GM23338 (cell line): ENCODE measurements at regions not wholly inside any gene's neighbourhood (a gene's known extent, or its start where the extent isn't known, plus 50 kb on each side); places are given as distances from the start of the nearest gene placed in this dataset.

Source experiments
- ATAC-seq: fragments of 200-7000 bp; cut with Tn5 transposase; 3 replicates; pipeline ENCODE4 v1.9.1; 2020
- DNase-seq: peaks from one replicate; pipeline ENCODE4 v3.0.0-alpha.2; 2015; ENCODE audit warnings: low spot score
- H2AFZ ChIP-seq: fragments of 200-600 bp; sonication (generic); 2 replicates; pipeline ENCODE4 v1.8.0; 2016; ENCODE audit warnings: antibody characterized with exemption, mild to moderate bottlenecking, moderate library complexity
- H3F3A ChIP-seq: fragments of 200-600 bp; sonication (generic); replicated peaks from 2 replicates; pipeline ENCODE4 v1.8.0; 2017; ENCODE audit warnings: antibody characterized with exemption, mixed run types, low read depth
- H3K27ac ChIP-seq: fragments of 200-600 bp; sonication (generic); 2 replicates; pipeline ENCODE4 v1.6.1; 2016; ENCODE audit warnings: low read depth
- H3K27me3 ChIP-seq: fragments of 200-600 bp; sonication (generic); 2 replicates; pipeline ENCODE4 v1.8.0; 2016; ENCODE audit warnings: mild to moderate bottlenecking, mixed run types, moderate library complexity; ENCODE audit not compliant: insufficient read depth
- H3K36me3 ChIP-seq: fragments of 200-600 bp; sonication (generic); 2 replicates; pipeline ENCODE4 v1.8.0; 2016; ENCODE audit warnings: mild to moderate bottlenecking; ENCODE audit not compliant: insufficient read depth
- H3K4me1 ChIP-seq: fragments of 200-600 bp; sonication (generic); 2 replicates; pipeline ENCODE4 v1.8.0; 2016; ENCODE audit warnings: mild to moderate bottlenecking, moderate library complexity; ENCODE audit not compliant: insufficient read depth
- H3K4me2 ChIP-seq: fragments of 200-600 bp; sonication (generic); 2 replicates; pipeline ENCODE4 v1.7.1; 2017; ENCODE audit warnings: mixed run types
- H3K4me3 ChIP-seq: fragments of 200-600 bp; sonication (generic); 2 replicates; pipeline ENCODE4 v1.6.1; 2016; ENCODE audit warnings: mixed run types
- H3K79me2 ChIP-seq: fragments of 200-600 bp; sonication (generic); replicated peaks from 2 replicates; pipeline ENCODE4 v1.8.0; 2017; ENCODE audit warnings: mild to moderate bottlenecking; ENCODE audit not compliant: insufficient read depth
- H3K9me2 ChIP-seq: fragments of 200-600 bp; sonication (generic); 2 replicates; pipeline ENCODE4 v1.8.0; 2017; ENCODE audit not compliant: insufficient read depth
- H4K20me1 ChIP-seq: fragments of 200-600 bp; sonication (generic); replicated peaks from 2 replicates; pipeline ENCODE4 v1.8.0; 2017; ENCODE audit warnings: mild to moderate bottlenecking; ENCODE audit not compliant: insufficient read depth
- H3K27ac Mint-ChIP-seq: 2 replicates; pipeline ENCODE4 v1.8.0; 2020; ENCODE audit warnings: inconsistent platforms, mild to moderate bottlenecking, moderate library complexity, mixed read lengths
- H3K27me3 Mint-ChIP-seq: 3 replicates; pipeline ENCODE4 v1.8.0; 2022; ENCODE audit warnings: low read depth, mild to moderate bottlenecking, moderate library complexity, mixed read lengths, inconsistent platforms; ENCODE audit not compliant: insufficient read depth, poor library complexity
- H3K36me3 Mint-ChIP-seq: 3 replicates; pipeline ENCODE4 v1.8.0; 2021; ENCODE audit warnings: low read depth, mild to moderate bottlenecking, inconsistent platforms, moderate library complexity, mixed read lengths
- H3K4me1 Mint-ChIP-seq: 3 replicates; pipeline ENCODE4 v1.8.0; 2020; ENCODE audit warnings: mild to moderate bottlenecking, inconsistent platforms, mixed read lengths
- H3K4me3 Mint-ChIP-seq: 3 replicates; pipeline ENCODE4 v1.8.0; 2021; ENCODE audit warnings: moderate library complexity, mild to moderate bottlenecking, inconsistent platforms, mixed read lengths
- H3K9me3 Mint-ChIP-seq: 3 replicates; pipeline ENCODE4 v1.8.0; 2020; ENCODE audit warnings: moderate library complexity, mild to moderate bottlenecking, inconsistent platforms, mixed read lengths
- CREB1 ChIP-seq: fragments of 250-450 bp; sonication (Bioruptor Pico); IDR thresholded peaks from 2 replicates; pipeline ENCODE4 v1.5.0; 2020; ENCODE audit warnings: low read depth, mild to moderate bottlenecking, moderate library complexity
- CTCF ChIP-seq, 2 experiments: fragments of 200-600 bp in 1 of 2; sonication (generic) in 1 of 2; conservative IDR thresholded peaks; 2 replicates each; pipeline versions ENCODE4 v1.5.1 to v1.6.1; 2016 to 2017; ENCODE audit warnings: antibody characterized with exemption in 2 of 2, low read depth in 2 of 2, mild to moderate bottlenecking in 2 of 2, moderate library complexity in 1 of 2
- ETS1 ChIP-seq: IDR thresholded peaks from 2 replicates; pipeline ENCODE4 v1.6.1; 2016; ENCODE audit warnings: antibody characterized with exemption
- EZH2 ChIP-seq: fragments of 200-600 bp; sonication (generic); IDR thresholded peaks from one replicate; pipeline ENCODE4 v1.8.0; 2017; ENCODE audit warnings: antibody characterized with exemption, mild to moderate bottlenecking, low read depth; ENCODE audit not compliant: unreplicated experiment
- EZH2phosphoT487 ChIP-seq: fragments of 200-600 bp; sonication (generic); IDR thresholded peaks from one replicate; pipeline ENCODE4 v1.8.1; 2018; ENCODE audit warnings: antibody characterized with exemption; ENCODE audit not compliant: unreplicated experiment
- JUNB ChIP-seq: IDR thresholded peaks from one replicate; pipeline ENCODE4 v1.6.1; 2016; ENCODE audit warnings: antibody characterized with exemption; ENCODE audit not compliant: unreplicated experiment
- NANOG ChIP-seq: IDR thresholded peaks from 2 replicates; pipeline ENCODE4 v1.6.1; 2016; ENCODE audit warnings: antibody characterized with exemption, borderline replicate concordance
- POLR2AphosphoS5 ChIP-seq: IDR thresholded peaks from 2 replicates; pipeline ENCODE4 v1.6.1; 2016; ENCODE audit warnings: antibody characterized with exemption, low read depth
- REST ChIP-seq: IDR thresholded peaks from one replicate; pipeline ENCODE4 v1.6.1; 2018; ENCODE audit warnings: antibody characterized with exemption; ENCODE audit not compliant: unreplicated experiment
- STAT1 ChIP-seq: IDR thresholded peaks from one replicate; pipeline ENCODE4 v1.6.1; 2016; ENCODE audit warnings: antibody characterized with exemption; ENCODE audit not compliant: unreplicated experiment
- ZNF114 ChIP-seq: fragments of 250-450 bp; sonication (Bioruptor Pico); IDR thresholded peaks from 2 replicates; pipeline ENCODE4 v1.5.0; 2020; ENCODE audit warnings: mild to moderate bottlenecking, moderate library complexity
- ZNF331 ChIP-seq: fragments of 250-450 bp; sonication (Bioruptor Pico); IDR thresholded peaks from 2 replicates; pipeline ENCODE4 v1.5.0; 2020; ENCODE audit warnings: low read depth, mild to moderate bottlenecking, moderate library complexity
- TF ChIP-seq, protein P1 (sequence below): fragments of 250-450 bp; sonication (Bioruptor Pico); IDR thresholded peaks from 2 replicates; pipeline ENCODE4 v1.5.0; 2020; ENCODE audit warnings: mild to moderate bottlenecking, moderate library complexity

DNA sequence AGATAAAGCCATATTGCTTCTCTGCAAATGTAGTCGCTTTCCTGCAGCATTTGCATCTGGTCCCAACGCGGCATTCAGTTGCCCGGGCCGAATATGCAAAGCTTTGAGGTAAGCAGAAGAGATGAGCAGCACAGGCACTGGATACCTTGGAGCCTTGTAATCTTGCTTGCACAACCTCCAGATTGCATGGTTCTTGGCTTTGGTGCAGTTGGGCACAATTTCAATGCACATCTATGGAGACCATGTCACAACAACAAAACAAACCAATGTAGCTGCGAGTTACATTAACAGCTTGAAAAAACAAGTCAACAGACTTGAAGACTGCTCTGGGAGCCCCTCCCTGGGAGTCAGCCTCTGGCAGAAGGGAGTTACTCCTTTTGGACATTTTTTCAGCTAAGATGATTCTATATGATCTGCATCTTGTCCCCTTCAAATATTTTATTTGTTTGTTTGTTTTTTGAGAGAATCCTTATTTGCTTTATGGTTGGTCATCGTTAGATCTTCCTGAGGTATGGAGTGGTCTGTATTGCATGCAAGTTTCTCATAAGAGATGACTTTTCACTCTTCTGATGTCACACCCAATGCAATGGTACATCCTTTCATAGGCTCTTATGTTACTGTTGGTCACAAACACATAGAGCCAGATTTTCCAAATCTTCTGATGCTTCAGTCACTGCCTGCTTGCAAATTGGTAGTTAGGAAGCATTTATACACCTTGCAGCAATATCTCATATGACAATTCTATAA is 113.5 kb downstream of the EFEMP1 start:
- Histone ChIP-seq H3K36me3 (0 out of 2 replicates have a peak, but pooled peaks cover 3% of the 10 kb centered on the region), H3K79me2 (no peaks in the 10 kb centered on the region), H3K9me2 (no peaks in the 10 kb centered on the region), H3K4me2 (peak overlapping the region; percentile 59), H3K4me1 (peaks cover 12% of the 10 kb centered on the region), H3K27me3 (no peaks in the 10 kb centered on the region), H3K4me3 (no peak overlapping the region), H2AFZ (peak overlapping the region; percentile 48; the same call in 1 of the 2 replicates), H3F3A (no peaks in the 10 kb centered on the region), H3K27ac (no peak overlapping the region), H4K20me1 (no peaks in the 10 kb centered on the region)
- ATAC-seq (no peak), DNase-seq (peak; percentile 20)
- no peaks in the 10 kb centered on the region for H3K27me3 Mint-ChIP-seq
- H3K4me1 Mint-ChIP-seq = peaks cover 18% of the 10 kb centered on the region
- H3K27ac Mint-ChIP-seq = no peak overlapping the region
- TF ChIP-seq ETS1 (no peak), POLR2AphosphoS5 (no peak), ZNF331 (no peak), REST (no peak), NANOG (no peak), CREB1 (no peak), ZNF114 (CRISPR knock-in tag) (no peak), EZH2 (no peak), CTCF (conservative IDR thresholded peaks at IDR 0.05; ENCODE audit: low read depth in 2 of 2) (no peak), STAT1 (no peak), EZH2phosphoT487 (no peak), JUNB (no peak)
- TF ChIP-seq, protein P1, sequence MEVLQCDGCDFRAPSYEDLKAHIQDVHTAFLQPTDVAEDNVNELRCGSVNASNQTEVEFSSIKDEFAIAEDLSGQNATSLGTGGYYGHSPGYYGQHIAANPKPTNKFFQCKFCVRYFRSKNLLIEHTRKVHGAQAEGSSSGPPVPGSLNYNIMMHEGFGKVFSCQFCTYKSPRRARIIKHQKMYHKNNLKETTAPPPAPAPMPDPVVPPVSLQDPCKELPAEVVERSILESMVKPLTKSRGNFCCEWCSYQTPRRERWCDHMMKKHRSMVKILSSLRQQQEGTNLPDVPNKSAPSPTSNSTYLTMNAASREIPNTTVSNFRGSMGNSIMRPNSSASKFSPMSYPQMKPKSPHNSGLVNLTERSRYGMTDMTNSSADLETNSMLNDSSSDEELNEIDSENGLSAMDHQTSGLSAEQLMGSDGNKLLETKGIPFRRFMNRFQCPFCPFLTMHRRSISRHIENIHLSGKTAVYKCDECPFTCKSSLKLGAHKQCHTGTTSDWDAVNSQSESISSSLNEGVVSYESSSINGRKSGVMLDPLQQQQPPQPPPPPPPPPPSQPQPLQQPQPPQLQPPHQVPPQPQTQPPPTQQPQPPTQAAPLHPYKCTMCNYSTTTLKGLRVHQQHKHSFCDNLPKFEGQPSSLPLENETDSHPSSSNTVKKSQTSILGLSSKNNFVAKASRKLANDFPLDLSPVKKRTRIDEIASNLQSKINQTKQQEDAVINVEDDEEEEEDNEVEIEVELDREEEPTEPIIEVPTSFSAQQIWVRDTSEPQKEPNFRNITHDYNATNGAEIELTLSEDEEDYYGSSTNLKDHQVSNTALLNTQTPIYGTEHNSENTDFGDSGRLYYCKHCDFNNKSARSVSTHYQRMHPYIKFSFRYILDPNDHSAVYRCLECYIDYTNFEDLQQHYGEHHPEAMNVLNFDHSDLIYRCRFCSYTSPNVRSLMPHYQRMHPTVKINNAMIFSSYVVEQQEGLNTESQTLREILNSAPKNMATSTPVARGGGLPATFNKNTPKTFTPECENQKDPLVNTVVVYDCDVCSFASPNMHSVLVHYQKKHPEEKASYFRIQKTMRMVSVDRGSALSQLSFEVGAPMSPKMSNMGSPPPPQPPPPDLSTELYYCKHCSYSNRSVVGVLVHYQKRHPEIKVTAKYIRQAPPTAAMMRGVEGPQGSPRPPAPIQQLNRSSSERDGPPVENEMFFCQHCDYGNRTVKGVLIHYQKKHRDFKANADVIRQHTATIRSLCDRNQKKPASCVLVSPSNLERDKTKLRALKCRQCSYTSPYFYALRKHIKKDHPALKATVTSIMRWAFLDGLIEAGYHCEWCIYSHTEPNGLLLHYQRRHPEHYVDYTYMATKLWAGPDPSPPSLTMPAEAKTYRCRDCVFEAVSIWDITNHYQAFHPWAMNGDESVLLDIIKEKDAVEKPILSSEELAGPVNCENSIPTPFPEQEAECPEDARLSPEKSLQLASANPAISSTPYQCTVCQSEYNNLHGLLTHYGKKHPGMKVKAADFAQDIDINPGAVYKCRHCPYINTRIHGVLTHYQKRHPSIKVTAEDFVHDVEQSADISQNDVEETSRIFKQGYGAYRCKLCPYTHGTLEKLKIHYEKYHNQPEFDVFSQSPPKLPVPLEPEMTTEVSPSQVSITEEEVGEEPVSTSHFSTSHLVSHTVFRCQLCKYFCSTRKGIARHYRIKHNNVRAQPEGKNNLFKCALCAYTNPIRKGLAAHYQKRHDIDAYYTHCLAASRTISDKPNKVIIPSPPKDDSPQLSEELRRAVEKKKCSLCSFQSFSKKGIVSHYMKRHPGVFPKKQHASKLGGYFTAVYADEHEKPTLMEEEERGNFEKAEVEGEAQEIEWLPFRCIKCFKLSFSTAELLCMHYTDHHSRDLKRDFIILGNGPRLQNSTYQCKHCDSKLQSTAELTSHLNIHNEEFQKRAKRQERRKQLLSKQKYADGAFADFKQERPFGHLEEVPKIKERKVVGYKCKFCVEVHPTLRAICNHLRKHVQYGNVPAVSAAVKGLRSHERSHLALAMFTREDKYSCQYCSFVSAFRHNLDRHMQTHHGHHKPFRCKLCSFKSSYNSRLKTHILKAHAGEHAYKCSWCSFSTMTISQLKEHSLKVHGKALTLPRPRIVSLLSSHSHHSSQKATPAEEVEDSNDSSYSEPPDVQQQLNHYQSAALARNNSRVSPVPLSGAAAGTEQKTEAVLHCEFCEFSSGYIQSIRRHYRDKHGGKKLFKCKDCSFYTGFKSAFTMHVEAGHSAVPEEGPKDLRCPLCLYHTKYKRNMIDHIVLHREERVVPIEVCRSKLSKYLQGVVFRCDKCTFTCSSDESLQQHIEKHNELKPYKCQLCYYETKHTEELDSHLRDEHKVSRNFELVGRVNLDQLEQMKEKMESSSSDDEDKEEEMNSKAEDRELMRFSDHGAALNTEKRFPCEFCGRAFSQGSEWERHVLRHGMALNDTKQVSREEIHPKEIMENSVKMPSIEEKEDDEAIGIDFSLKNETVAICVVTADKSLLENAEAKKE (CRISPR knock-in tag) = no peak
- peaks cover 7% of the 10 kb centered on the region; the same call in 2 of the 3 replicates for H3K36me3 Mint-ChIP-seq
- no peak overlapping the region for H3K4me3 Mint-ChIP-seq
- H3K9me3 Mint-ChIP-seq = peaks cover 16% of the 10 kb centered on the region
